ENCODE measurements at regions not wholly inside any gene's neighbourhood (a gene's known extent, or its start where the extent isn't known, plus 50 kb on each side); places are given as distances from the start of the nearest gene placed in this dataset.

DNA sequence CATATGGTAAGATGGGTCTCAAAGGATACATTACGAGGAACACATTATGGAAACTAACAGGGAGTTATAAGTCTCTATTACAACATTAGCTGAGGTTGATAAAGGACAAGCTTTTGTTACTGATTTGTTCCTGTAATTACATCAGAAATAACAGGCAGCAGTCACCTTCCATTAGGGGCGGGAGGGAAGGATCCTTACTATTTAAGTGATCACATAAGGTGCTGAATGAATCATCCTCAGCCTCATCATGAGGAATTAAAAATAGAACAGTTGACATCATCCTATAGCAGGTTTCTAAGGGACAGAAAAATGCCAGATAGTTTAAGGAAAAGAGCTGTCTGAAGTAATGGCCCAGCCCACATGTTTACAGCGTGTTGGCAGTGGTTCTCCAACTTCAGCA, 86.9 kb upstream of the MGAT5 start:
- TF ChIP-seq FOXM1 (IDR thresholded peaks at IDR 0.05; ENCODE audit: borderline replicate concordance) (no peak), FOXA1 (IDR thresholded peaks at IDR 0.05) (no peak), CTBP1 (IDR thresholded peaks at IDR 0.05; ENCODE audit: borderline replicate concordance) (no peak), ELF4 (IDR thresholded peaks at IDR 0.05) (no peak), FOXK2 (IDR thresholded peaks at IDR 0.05) (no peak), SP1 (IDR thresholded peaks at IDR 0.05) (no peak), BHLHE40 (IDR thresholded peaks at IDR 0.05; ENCODE audit: borderline replicate concordance) (no peak), NFRKB (IDR thresholded peaks at IDR 0.05) (no peak), L3MBTL2 (conservative IDR thresholded peaks at IDR 0.05) (no peak)
